Esophagus squamous epithelium (tissue), 4 donors: ENCODE measurements at regions not wholly inside any gene's neighbourhood (a gene's known extent, or its start where the extent isn't known, plus 50 kb on each side); places are given as distances from the start of the nearest gene placed in this dataset.

Source experiments
- POLR2A ChIP-seq, 4 donors: fragments of 450-650 bp; IDR thresholded peaks; one replicate each; pipeline ENCODE4 v1.6.1; 2017; ENCODE audit warnings: antibody characterized with exemption in 4 of 4, mild to moderate bottlenecking in 4 of 4, moderate library complexity in 3 of 4
- TF ChIP-seq, protein P1 (sequence below), 6 experiments: fragments of 450-650 bp in 4 of 6; fragments of 200-600 bp in 2 of 6; sonication (generic) in 2 of 6; IDR thresholded peaks; one replicate each; pipeline ENCODE4 v1.5.1; 2016 to 2019; ENCODE audit warnings: antibody characterized with exemption in 6 of 6, mild to moderate bottlenecking in 4 of 6, moderate library complexity in 4 of 6

DNA sequence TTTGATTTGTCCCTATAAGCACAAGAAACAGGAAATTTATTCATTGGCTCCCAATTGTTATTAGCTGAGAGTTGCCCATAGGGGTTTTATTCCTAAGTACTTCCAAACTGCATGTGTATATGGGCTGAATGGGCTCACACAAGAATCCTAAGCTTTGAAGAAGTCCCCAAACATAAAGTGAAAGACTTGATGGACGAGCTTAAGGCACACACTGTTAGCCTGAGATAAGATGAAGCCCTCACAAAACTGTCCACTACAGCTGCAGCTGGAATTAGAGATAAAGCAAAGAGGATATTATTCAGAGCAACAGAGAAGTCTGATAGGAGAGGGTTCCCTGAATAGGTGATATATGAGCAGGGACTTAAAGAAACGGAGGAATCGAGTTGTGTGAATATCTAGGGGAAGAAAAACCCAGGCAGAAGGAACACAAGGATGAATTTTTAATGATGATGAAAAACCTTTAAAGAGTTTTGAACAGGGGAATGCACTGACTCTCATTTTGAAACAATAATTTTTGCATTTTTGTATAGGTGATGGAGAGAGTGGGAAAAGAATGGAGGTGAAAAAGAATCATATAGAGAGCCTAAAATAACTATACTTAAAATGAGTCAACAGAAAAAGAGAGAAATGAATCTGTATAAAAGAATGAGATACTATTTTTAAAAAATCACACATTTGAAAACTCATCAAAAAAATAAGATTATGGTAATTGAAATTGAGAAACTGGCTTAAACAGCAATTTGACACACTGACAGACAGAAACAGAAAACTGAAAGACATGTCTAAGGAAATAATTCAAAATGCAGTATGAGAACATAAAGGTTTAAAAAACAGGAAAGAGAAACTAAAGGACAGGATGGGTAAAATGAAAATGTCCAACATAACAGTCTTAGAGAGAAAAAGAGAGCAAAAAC is 133.6 kb upstream of the POGK start:
- TF ChIP-seq, protein P1, sequence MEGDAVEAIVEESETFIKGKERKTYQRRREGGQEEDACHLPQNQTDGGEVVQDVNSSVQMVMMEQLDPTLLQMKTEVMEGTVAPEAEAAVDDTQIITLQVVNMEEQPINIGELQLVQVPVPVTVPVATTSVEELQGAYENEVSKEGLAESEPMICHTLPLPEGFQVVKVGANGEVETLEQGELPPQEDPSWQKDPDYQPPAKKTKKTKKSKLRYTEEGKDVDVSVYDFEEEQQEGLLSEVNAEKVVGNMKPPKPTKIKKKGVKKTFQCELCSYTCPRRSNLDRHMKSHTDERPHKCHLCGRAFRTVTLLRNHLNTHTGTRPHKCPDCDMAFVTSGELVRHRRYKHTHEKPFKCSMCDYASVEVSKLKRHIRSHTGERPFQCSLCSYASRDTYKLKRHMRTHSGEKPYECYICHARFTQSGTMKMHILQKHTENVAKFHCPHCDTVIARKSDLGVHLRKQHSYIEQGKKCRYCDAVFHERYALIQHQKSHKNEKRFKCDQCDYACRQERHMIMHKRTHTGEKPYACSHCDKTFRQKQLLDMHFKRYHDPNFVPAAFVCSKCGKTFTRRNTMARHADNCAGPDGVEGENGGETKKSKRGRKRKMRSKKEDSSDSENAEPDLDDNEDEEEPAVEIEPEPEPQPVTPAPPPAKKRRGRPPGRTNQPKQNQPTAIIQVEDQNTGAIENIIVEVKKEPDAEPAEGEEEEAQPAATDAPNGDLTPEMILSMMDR (IDR thresholded peaks at IDR 0.05) = no peak
- TF ChIP-seq POLR2A (IDR thresholded peaks at IDR 0.05) = no peak
